ENCODE measurements at regions not wholly inside any gene's neighbourhood (a gene's known extent, or its start where the extent isn't known, plus 50 kb on each side); places are given as distances from the start of the nearest gene placed in this dataset.
A peak's percentile ranks its signal among the peaks of the same experiment; 100 is the strongest.
"Not testable (repeated sequence)": the region's sequence is repeated elsewhere in the genome, so short reads cannot be mapped to it uniquely, and the experiment has no call there.

GRCh38 chr6:56827908-56828649 is 126.8 kb upstream of the BEND6 start:
- FAIRE-seq: no peak
- Histone ChIP-seq H3K4me2 (no peak overlapping the region), H3K4me1 (peaks cover 15% of the 10 kb centered on the region; the same call in 2 of the 3 replicates), H3K9me3 (no peaks in the 10 kb centered on the region), H3K4me3 (no peak overlapping the region), H3K27ac (no peak overlapping the region)
- TF ChIP-seq JUN (IDR thresholded peaks at IDR 0.05) (no peak), KDM1A (IDR thresholded peaks at IDR 0.05; ENCODE audit: low read depth) (no peak), BCL3 (IDR thresholded peaks at IDR 0.05) (no peak), FOSL2 (IDR thresholded peaks at IDR 0.05) (no peak), FOSL2 (CRISPR knock-in tag; IDR thresholded peaks at IDR 0.05) (no peak), HDAC2 (IDR thresholded peaks at IDR 0.05) (no peak), KDM5A (IDR thresholded peaks at IDR 0.05) (no peak), JUNB (IDR thresholded peaks at IDR 0.05) (no peak), ZC3H11A (IDR thresholded peaks at IDR 0.05) (no peak), GATA3 (IDR thresholded peaks at IDR 0.05; ENCODE audit: borderline replicate concordance) (no peak), SREBF2 (IDR thresholded peaks at IDR 0.05) (no peak), SMC3 (IDR thresholded peaks at IDR 0.05) (no peak), TP53 (CRISPR knock-in tag; IDR thresholded peaks at IDR 0.05) (no peak), RARB (CRISPR knock-in tag; IDR thresholded peaks at IDR 0.05) (no peak), CEBPB (IDR thresholded peaks at IDR 0.05) (no peak), REST (IDR thresholded peaks at IDR 0.05) (no peak), EP300 (IDR thresholded peaks at IDR 0.05) (no peak), FOSB (CRISPR knock-in tag; IDR thresholded peaks at IDR 0.05) (no peak), NR3C1 (IDR thresholded peaks at IDR 0.05) (no peak)
- TF ChIP-seq, protein P1, sequence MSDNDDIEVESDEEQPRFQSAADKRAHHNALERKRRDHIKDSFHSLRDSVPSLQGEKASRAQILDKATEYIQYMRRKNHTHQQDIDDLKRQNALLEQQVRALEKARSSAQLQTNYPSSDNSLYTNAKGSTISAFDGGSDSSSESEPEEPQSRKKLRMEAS (IDR thresholded peaks at IDR 0.05): no peak
- POLR2A ChIA-PET: no interaction called here
- 72% methylated on average over 2 of the region's 2 CpGs for WGBS (ENCODE audit: missing lambda C conversion rate)
- CTCF ChIA-PET: no interaction called here
- no peak for ATAC-seq
- no peak for DNase-seq (ENCODE audit: low read depth in 1 of 2, low spot score in 1 of 2)

DNA sequence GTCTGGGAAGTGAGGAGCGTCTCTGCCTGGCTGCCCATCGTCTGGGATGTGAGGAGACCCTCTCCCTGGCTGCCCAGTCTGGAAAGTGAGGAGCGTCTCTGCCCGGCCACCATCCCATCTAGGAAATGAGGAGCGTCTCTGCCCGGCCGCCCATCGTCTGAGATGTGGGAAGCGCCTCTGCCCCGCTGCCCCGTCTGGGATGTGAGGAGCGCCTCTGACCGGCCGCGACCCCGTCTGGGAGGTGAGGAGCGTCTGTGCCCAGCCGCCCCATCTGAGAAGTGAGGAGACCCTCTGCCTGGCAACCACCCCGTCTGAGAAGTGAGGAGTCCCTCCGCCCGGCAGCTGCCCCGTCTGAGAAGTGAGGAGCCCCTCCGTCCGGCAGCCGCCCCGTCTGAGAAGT is 130.5 kb upstream of the BEND6 start:
- H3K4me3 ChIP-seq; ATAC-seq; CTCF ChIA-PET; H3K9me3 ChIP-seq; DNase-seq (ENCODE audit: low read depth in 1 of 2, low spot score in 1 of 2); FAIRE-seq; H3K4me2 ChIP-seq; POLR2A ChIA-PET; H3K27ac ChIP-seq: not testable (repeated sequence)
- peaks cover 28% of the 10 kb centered on the region; the same call in 2 of the 3 replicates for H3K4me1 ChIP-seq
- WGBS (ENCODE audit: missing lambda C conversion rate): no CpG with 5 or more reads among the region's 26 CpGs

DNA sequence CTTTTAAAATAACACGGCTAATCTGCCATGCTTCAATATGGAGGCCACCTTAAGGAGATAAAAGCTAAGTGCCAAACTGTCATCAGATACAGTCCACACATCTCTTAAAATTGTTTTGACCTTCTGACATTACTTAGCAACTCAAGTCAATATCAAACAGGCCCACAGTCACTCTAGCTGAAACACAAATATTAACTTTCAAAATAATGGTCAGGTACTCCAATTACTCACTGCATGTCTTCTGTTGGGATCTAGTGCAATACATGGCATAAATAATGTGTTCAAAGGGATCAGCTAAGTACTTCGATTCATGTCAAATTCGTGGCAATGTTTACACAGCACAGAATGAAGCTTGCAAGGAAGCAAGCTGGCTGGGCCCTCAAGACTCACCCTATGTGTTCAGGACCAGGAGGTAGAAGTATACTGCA is 133.9 kb upstream of the BEND6 start:
- DNase-seq (ENCODE audit: low read depth in 1 of 2, low spot score in 1 of 2) (no peak), ATAC-seq (peak in 1 of 2 experiments; percentile 44; a peak in 2 of 6 replicates), FAIRE-seq (no peak)
- Histone ChIP-seq H3K27ac (no peak overlapping the region), H3K4me2 (0 out of 3 replicates have a peak overlapping the region, but pooled peaks have one; percentile 5), H3K4me3 (no peak overlapping the region), H3K4me1 (peaks cover 30% of the 10 kb centered on the region), H3K9me3 (no peaks in the 10 kb centered on the region)
- CTCF ChIA-PET: interaction anchor here (1.0 to 1.2 kb wide), 2 partner anchors 111 to 113 kb away, joined by 3 to 9 read pairs; no protein-coding TSS in a partner anchor
- WGBS (ENCODE audit: missing lambda C conversion rate): 33% methylated on average over 3 of the region's 3 CpGs
- TF ChIP-seq SMC3 (IDR thresholded peaks at IDR 0.05) (no peak), FOSB (CRISPR knock-in tag; IDR thresholded peaks at IDR 0.05) (no peak), NPAS2 (CRISPR knock-in tag; IDR thresholded peaks at IDR 0.05; ENCODE audit: borderline replicate concordance) (no peak), RAD21 (conservative IDR thresholded peaks at IDR 0.05 in 1 of 2, IDR thresholded peaks at IDR 0.05 in 1 of 2) (no peak), HOXB13 (CRISPR knock-in tag; IDR thresholded peaks at IDR 0.05; ENCODE audit: low read depth) (no peak), BHLHE40 (IDR thresholded peaks at IDR 0.05; ENCODE audit: low read depth, low read length) (no peak), GATA3 (IDR thresholded peaks at IDR 0.05; ENCODE audit: borderline replicate concordance) (no peak), HES2 (IDR thresholded peaks at IDR 0.05) (no peak)
- TF ChIP-seq, protein P2, sequence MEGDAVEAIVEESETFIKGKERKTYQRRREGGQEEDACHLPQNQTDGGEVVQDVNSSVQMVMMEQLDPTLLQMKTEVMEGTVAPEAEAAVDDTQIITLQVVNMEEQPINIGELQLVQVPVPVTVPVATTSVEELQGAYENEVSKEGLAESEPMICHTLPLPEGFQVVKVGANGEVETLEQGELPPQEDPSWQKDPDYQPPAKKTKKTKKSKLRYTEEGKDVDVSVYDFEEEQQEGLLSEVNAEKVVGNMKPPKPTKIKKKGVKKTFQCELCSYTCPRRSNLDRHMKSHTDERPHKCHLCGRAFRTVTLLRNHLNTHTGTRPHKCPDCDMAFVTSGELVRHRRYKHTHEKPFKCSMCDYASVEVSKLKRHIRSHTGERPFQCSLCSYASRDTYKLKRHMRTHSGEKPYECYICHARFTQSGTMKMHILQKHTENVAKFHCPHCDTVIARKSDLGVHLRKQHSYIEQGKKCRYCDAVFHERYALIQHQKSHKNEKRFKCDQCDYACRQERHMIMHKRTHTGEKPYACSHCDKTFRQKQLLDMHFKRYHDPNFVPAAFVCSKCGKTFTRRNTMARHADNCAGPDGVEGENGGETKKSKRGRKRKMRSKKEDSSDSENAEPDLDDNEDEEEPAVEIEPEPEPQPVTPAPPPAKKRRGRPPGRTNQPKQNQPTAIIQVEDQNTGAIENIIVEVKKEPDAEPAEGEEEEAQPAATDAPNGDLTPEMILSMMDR (IDR thresholded peaks at IDR 0.05): no peak
- POLR2A ChIA-PET: interaction anchor here (0.9 kb wide), 1 partner anchor 13 kb away, joined by 3 read pairs; no protein-coding TSS in a partner anchor
